Mesodermal cell (in vitro differentiated cells): ENCODE measurements at regions not wholly inside any gene's neighbourhood (a gene's known extent, or its start where the extent isn't known, plus 50 kb on each side); places are given as distances from the start of the nearest gene placed in this dataset.

ENCODE experiments used
- H3K27ac ChIP-seq: 2 replicates; pipeline ENCODE4 v1.7.0; 2013; ENCODE audit warnings: mild to moderate bottlenecking, low read depth, low read length, moderate library complexity; ENCODE audit not compliant: severe bottlenecking
- H3K36me3 ChIP-seq: 2 replicates; pipeline ENCODE4 v1.7.1; 2013; ENCODE audit warnings: mild to moderate bottlenecking, low read length, moderate library complexity; ENCODE audit not compliant: control insufficient read depth, insufficient read depth
- H3K4me1 ChIP-seq: one replicate; pipeline ENCODE4 v1.7.1; 2013; ENCODE audit warnings: mild to moderate bottlenecking, low read length; ENCODE audit not compliant: insufficient read depth, control insufficient read depth, poor library complexity, severe bottlenecking
- H3K4me3 ChIP-seq: 2 replicates; pipeline ENCODE4 v1.7.0; 2013; ENCODE audit warnings: low read length, control low read depth, mild to moderate bottlenecking; ENCODE audit not compliant: insufficient read depth, poor library complexity, severe bottlenecking; ENCODE audit errors: extremely low read depth
- H3K9me3 ChIP-seq: 2 replicates; pipeline ENCODE4 v1.7.1; 2013; ENCODE audit warnings: mild to moderate bottlenecking, low read length, moderate library complexity; ENCODE audit not compliant: control insufficient read depth
- WGBS, 2 experiments: methylation state at CpG; one replicate each; pipeline ENCODE4 v1.1.5; 2013; ENCODE audit warnings: missing lambda C conversion rate in 2 of 2; ENCODE audit not compliant: insufficient coverage in 2 of 2; 5-methylcytosine and 5-hydroxymethylcytosine counted together

DNA sequence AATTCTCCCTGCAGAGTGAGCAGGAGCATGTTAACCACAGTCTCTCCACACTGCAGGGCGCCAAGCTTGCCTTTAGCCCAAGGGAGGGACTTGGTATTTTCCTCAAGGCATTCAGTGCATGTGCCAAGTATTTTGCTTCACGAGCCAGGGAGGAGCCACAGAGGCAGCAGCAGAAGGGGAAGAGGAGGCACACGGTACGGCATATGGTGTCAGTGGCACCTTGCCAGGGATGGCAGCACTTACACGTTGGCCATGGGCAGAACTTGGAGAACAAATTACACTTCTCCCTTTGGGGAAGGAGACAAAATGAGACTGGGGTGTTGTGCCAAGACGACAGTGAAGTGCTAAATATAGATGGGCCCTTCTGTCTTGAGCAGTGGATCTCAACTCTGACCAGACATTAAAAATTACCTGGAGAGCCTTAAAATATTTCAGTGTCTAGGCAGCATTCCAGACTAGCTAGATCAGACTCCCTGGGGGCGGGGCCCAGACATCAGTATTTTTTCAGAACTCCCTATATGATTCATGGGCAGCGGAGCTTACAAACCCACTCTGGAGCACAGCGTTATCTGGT, 155.8 kb downstream of the DRD1 start:
- H3K27ac ChIP-seq = no peak overlapping the region

DNA sequence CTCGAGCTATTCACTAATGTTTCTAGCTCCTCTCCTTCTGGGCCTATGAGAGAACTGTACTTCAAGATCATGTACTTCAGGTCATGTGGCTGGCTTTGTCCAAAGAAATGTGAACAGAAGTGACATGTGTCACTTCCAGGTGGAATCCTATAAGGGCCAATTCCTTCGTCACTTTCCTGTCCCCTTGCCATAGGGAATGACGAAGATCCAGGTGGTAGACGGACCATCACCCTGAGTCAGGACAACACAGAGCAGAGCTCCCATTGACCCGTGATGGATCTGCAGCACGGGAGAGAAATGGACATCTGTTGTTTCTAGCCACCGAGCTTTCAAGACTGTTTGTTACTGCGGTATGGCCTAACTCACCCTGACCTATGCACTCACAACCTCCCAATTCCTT, 157.0 kb downstream of the DRD1 start:
- WGBS, 2 experiments = 92 to 97% methylated on average over 7 of the region's 8 CpGs
- Histone ChIP-seq H3K4me1 (peaks cover 4% of the 10 kb centered on the region), H3K36me3 (no peaks in the 10 kb centered on the region), H3K27ac (no peak overlapping the region), H3K4me3 (no peak overlapping the region), H3K9me3 (no peaks in the 10 kb centered on the region)

More for the DNA sequence above, 155.8 kb downstream of the DRD1 start:
- no peak overlapping the region for H3K4me3 ChIP-seq
- 92 to 93% methylated on average over 6 to 8 of the region's 9 CpGs for WGBS, 2 experiments
- no peaks in the 10 kb centered on the region for H3K36me3 ChIP-seq
- peaks cover 4% of the 10 kb centered on the region for H3K4me1 ChIP-seq
- no peaks in the 10 kb centered on the region for H3K9me3 ChIP-seq

DNA sequence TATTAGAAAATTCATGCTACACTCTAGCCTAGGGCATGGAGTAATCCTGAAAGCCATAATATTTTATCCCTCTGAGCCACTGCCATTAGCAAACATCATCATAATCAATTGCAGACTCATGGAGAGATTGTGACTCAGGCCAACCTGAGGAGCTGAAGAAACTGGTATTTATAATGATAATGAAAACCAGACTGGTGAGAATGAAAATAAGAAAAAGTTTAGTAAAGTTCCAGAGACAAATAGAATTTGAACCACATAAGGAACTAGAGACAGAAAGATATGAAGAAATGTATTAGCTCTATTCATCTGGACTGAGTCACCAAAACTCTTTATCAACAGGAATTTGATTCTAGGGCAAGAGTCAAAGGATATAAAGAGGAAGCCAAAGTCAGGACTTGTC, 158.7 kb downstream of the DRD1 start:
- Histone ChIP-seq H3K36me3 (no peaks in the 10 kb centered on the region), H3K9me3 (no peaks in the 10 kb centered on the region), H3K4me3 (no peak overlapping the region), H3K4me1 (peaks cover 4% of the 10 kb centered on the region), H3K27ac (no peak overlapping the region)

DNA sequence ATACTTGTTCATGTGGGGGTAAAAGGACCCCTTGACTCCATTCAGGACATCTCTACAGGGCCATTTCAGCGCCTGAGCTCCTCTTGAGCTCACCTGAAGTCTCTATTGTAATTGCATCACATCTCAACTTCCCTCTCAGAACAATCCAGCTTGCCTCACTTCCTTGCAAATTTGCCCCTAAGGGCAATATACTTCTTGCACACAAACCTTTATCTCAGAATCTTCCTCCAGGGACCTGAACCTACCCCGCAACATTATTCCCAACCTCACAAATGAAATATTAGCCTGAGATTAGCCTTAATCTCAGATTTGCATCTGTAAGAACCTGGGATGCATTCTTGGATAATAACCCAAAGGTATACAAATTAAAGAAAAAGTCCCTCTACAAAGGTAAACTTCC, 159.2 kb downstream of the DRD1 start:
- Histone ChIP-seq H3K9me3 (no peaks in the 10 kb centered on the region), H3K27ac (no peak overlapping the region), H3K4me3 (no peak overlapping the region), H3K36me3 (no peaks in the 10 kb centered on the region), H3K4me1 (peaks cover 4% of the 10 kb centered on the region)
- 90 to 100% methylated on average over 1 of the region's 2 CpGs for WGBS, 2 experiments

DNA sequence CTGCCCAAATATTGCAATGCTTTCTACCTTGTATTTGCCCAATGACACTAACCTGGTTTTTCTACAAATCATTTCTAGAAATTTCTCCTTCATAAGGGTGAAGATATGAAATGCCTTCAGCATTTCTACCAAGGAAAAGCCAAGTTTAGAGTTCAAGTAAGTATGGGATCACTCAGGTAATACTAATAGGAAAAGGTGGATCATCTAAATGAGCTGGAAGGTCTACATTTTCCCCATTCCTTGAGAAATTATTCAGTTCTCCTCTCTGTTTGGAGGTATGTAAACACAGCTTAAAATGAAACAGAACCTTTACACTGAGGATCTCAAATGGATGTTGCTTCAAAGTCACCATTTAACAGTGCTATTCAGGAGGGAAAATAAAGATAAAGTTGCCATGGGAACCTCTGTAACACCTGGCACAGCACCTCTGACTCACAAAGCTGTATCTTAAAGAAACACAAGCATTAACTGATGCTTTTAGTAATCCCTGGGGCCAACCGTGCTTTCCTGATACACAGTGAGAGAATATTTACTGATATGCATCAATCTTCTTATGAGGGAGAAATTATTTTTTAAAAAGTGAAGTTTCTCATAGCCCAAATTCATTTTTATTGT, 161.3 kb downstream of the DRD1 start:
- WGBS, 2 experiments = no CpG with 5 or more reads among the region's 1 CpG
- no peak overlapping the region for H3K27ac ChIP-seq

DNA sequence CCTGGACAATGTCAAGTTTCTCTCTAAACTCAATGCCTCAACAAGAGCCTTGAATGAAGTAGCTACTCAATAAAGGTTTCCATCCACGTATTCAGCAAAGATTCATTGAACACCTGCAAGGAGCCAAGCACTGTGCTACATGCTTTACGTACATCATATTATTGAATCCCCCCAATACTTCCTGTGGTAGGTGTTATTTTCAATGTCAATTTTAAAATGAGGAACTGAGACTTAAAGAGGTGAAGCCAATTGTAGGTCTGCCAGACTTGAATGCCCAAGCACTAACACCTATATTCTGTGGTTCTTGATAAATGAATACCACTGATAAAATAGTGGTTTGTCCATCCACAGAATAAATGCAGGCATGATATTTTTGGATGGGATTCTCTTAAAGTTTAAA, 162.3 kb downstream of the DRD1 start:
- Histone ChIP-seq H3K4me1 (no peaks in the 10 kb centered on the region), H3K36me3 (no peaks in the 10 kb centered on the region), H3K9me3 (no peaks in the 10 kb centered on the region), H3K4me3 (no peak overlapping the region), H3K27ac (no peak overlapping the region)
- 86% methylated on average over 1 of the region's 2 CpGs; no CpG with 5 or more reads in 1 of the 2 experiments for WGBS, 2 experiments

More for the DNA sequence above, 161.3 kb downstream of the DRD1 start:
- no peaks in the 10 kb centered on the region for H3K4me1 ChIP-seq
- H3K4me3 ChIP-seq = no peak overlapping the region
- no peaks in the 10 kb centered on the region for H3K36me3 ChIP-seq
- no peaks in the 10 kb centered on the region for H3K9me3 ChIP-seq

DNA sequence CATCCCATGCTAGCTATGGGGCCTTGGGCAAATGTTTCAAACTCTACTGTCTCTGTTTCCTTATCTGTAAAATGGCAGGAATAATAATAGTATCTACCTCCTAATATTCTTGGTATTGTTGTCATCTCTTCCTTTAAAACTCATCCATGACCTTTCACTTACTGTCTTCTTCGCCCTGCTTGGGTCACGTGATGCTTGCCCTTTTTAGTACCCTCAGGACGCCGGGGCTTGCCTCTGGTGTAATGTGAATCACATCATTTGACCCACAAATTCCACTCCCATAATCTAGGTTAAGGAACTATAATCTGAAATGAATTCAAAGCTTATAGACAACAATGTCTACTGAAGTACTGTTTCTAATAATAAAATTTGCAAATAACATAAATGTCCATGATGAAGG, 162.7 kb downstream of the DRD1 start:
- Histone ChIP-seq H3K4me1 (no peaks in the 10 kb centered on the region), H3K9me3 (no peaks in the 10 kb centered on the region), H3K4me3 (no peak overlapping the region), H3K27ac (no peak overlapping the region), H3K36me3 (no peaks in the 10 kb centered on the region)
- WGBS, 2 experiments = no CpG with 5 or more reads among the region's 4 CpGs

DNA sequence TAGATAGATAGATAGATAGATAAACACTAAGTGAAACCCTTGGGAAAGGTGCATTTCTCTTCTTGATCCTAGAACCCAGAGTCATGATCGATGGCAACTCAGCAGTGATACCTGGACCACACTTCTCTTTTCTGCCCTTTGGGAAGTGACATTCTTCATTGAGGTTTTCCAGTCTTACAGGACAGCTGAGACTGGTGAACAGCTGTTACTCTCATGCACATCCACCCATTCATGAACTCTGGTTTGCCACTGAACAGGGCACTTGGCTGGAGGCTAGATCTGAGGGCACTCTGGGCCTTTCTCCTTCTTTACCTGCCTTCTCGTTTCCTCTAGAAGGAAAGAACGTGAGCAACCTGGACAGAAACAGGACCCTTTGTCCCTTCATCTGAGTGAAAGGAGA, 164.5 kb downstream of the DRD1 start:
- no peaks in the 10 kb centered on the region for H3K9me3 ChIP-seq

DNA sequence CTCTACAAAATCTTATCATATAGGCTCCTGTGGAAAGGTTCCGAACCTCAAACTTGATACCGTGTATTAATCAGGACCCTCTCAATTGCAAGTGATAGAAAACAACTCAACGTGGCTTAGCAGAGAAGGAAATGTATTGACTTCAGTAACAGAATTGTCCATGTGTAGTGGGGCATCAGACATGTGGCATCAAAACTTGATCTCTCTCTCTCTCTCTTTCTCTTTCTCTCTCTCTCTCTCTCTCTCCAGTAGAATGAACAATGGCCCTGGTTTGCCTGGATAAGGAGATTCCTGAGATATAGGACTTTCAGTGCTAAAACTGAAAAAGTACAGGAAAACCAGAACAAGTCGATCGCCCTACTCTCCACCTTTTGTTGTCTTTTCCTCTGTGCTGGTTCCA, 168.2 kb downstream of the DRD1 start:
- no peaks in the 10 kb centered on the region for H3K36me3 ChIP-seq
- H3K4me3 ChIP-seq = no peak overlapping the region
- 94 to 95% methylated on average over 2 to 4 of the region's 5 CpGs for WGBS, 2 experiments
- no peaks in the 10 kb centered on the region for H3K4me1 ChIP-seq
- no peak overlapping the region for H3K27ac ChIP-seq
- no peaks in the 10 kb centered on the region for H3K9me3 ChIP-seq

More for the DNA sequence above, 164.5 kb downstream of the DRD1 start:
- H3K27ac ChIP-seq = no peak overlapping the region
- WGBS, 2 experiments = 82 to 100% methylated on average over 1 to 3 of the region's 3 CpGs
- no peaks in the 10 kb centered on the region for H3K36me3 ChIP-seq
- no peaks in the 10 kb centered on the region for H3K4me1 ChIP-seq
- no peak overlapping the region for H3K4me3 ChIP-seq

DNA sequence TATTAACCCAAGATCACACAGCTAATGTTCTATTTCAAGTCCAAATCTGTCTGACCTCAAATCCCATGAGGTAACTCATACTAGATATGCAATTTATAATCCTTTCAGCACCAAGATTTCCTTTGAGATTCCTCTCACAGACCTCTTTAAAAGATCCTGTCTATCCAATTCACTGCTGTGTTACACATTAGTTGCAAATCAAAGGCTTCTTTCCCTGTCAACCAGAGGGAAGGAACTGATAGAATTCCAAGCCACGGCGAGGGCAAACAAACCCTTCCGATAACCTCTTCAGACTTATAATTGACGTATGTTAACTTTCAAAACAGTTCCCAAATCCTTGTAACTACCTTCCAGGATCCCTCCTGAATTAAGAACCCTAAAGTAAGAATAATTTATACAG, 168.9 kb downstream of the DRD1 start:
- Histone ChIP-seq H3K4me1 (no peaks in the 10 kb centered on the region), H3K4me3 (no peak overlapping the region), H3K36me3 (no peaks in the 10 kb centered on the region), H3K27ac (no peak overlapping the region), H3K9me3 (no peaks in the 10 kb centered on the region)
- no CpG with 5 or more reads among the region's 4 CpGs for WGBS, 2 experiments

DNA sequence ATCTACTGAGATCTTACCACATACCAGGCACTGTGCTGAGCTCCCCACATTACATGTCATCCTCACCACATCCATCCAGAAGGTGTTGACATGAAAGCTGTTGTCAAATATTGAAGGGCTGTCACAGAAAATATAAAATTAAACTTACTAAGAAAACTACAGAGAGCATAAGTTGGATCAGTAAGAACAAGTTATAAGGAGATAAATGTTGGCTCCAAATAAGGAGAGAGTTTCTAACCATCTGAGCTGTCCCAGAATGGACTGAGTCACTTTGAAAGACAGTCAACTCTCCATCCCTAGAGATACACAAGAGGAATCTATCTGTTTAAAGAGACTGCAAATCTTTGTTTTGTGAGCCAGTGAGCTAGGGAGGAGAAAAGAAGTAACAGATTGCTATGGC, 169.8 kb downstream of the DRD1 start:
- Histone ChIP-seq H3K9me3 (no peaks in the 10 kb centered on the region), H3K4me1 (no peaks in the 10 kb centered on the region), H3K4me3 (no peak overlapping the region), H3K27ac (no peak overlapping the region), H3K36me3 (no peaks in the 10 kb centered on the region)
